ENCODE measurements at regions not wholly inside any gene's neighbourhood (a gene's known extent, or its start where the extent isn't known, plus 50 kb on each side); places are given as distances from the start of the nearest gene placed in this dataset.

GRCh38 chr2:208757364-208757763 is 350.8 kb downstream of the PTH2R start:
- no peak for TF ChIP-seq EZH2 (IDR thresholded peaks at IDR 0.05; ENCODE audit: low read depth, unreplicated experiment)
- TF ChIP-seq CTCF (conservative IDR thresholded peaks at IDR 0.05; ENCODE audit: low read depth in 2 of 2), result no peak
- TF ChIP-seq POLR2AphosphoS5 (IDR thresholded peaks at IDR 0.05; ENCODE audit: low read depth), result no peak
- TF ChIP-seq REST (IDR thresholded peaks at IDR 0.05; ENCODE audit: unreplicated experiment), result no peak
- no peak for TF ChIP-seq EZH2phosphoT487 (IDR thresholded peaks at IDR 0.05; ENCODE audit: unreplicated experiment)
- TF ChIP-seq CREB1 (CRISPR knock-in tag; IDR thresholded peaks at IDR 0.05; ENCODE audit: low read depth), result no peak
- no peak for TF ChIP-seq JUNB (IDR thresholded peaks at IDR 0.05; ENCODE audit: unreplicated experiment)
- TF ChIP-seq ETS1 (IDR thresholded peaks at IDR 0.05), result no peak
- TF ChIP-seq STAT1 (IDR thresholded peaks at IDR 0.05; ENCODE audit: unreplicated experiment), result no peak
- no peak for TF ChIP-seq ZNF462 (CRISPR knock-in tag; IDR thresholded peaks at IDR 0.05)
- no peak for TF ChIP-seq NANOG (IDR thresholded peaks at IDR 0.05; ENCODE audit: borderline replicate concordance)
- TF ChIP-seq ZNF331 (CRISPR knock-in tag; IDR thresholded peaks at IDR 0.05; ENCODE audit: low read depth), result no peak
- TF ChIP-seq ZNF114 (CRISPR knock-in tag; IDR thresholded peaks at IDR 0.05), result no peak
